CD14-positive monocyte (primary cell): ENCODE measurements at regions not wholly inside any gene's neighbourhood (a gene's known extent, or its start where the extent isn't known, plus 50 kb on each side); places are given as distances from the start of the nearest gene placed in this dataset.

Experiments used
- DNase-seq, 3 donors: peaks; one replicate each; pipeline ENCODE4 v3.0.0-alpha.2; 2011 to 2022
- H2AFZ ChIP-seq: 2 replicates; pipeline ENCODE4 v1.6.0; 2012; ENCODE audit warnings: mild to moderate bottlenecking, low read depth, low read length, inconsistent platforms; ENCODE audit not compliant: insufficient read depth, poor library complexity, severe bottlenecking
- H3K27ac ChIP-seq, 2 donors: 1 replicate in 1 of 2; 2 replicates in 1 of 2; pipeline ENCODE4 v1.5.1; 2012 to 2013; ENCODE audit warnings: low read length in 2 of 2, control low read depth in 1 of 2, inconsistent platforms in 1 of 2, low read depth in 1 of 2, mild to moderate bottlenecking in 1 of 2
- H3K27me3 ChIP-seq, 2 donors: one replicate each; pipeline versions ENCODE4 v1.6.0 to v1.6.1; 2011 to 2013; ENCODE audit warnings: low read length in 2 of 2; ENCODE audit not compliant: control insufficient read depth in 2 of 2, insufficient read depth in 2 of 2
- H3K36me3 ChIP-seq, 2 donors: replicated peaks in 1 of 2; 1 replicate in 1 of 2; 2 replicates in 1 of 2; pipeline versions ENCODE4 v1.5.1 to v1.6.1; 2012 to 2013; ENCODE audit warnings: low read length in 2 of 2, control low read depth in 1 of 2, inconsistent platforms in 1 of 2, mild to moderate bottlenecking in 1 of 2; ENCODE audit not compliant: insufficient read depth in 2 of 2, control insufficient read depth in 1 of 2
- H3K4me1 ChIP-seq, 2 donors: 1 replicate in 1 of 2; 2 replicates in 1 of 2; pipeline versions ENCODE4 v1.5.1 to v1.6.1; 2012 to 2013; ENCODE audit warnings: low read length in 2 of 2, control low read depth in 1 of 2, inconsistent platforms in 1 of 2, mild to moderate bottlenecking in 1 of 2, moderate library complexity in 1 of 2; ENCODE audit not compliant: insufficient read depth in 2 of 2, control insufficient read depth in 1 of 2
- H3K4me2 ChIP-seq: replicated peaks from 2 replicates; pipeline ENCODE3; 2012; ENCODE audit warnings: low read length, moderate library complexity, mild to moderate bottlenecking; ENCODE audit not compliant: poor library complexity, severe bottlenecking; ENCODE audit errors: extremely low read depth
- H3K4me3 ChIP-seq, 3 experiments: fragments of 200-600 bp in 1 of 3; sonication (generic) in 1 of 3; replicated peaks in 1 of 3; 1 replicate in 2 of 3; 2 replicates in 1 of 3; pipeline ENCODE4 v1.5.1; 2011 to 2013; ENCODE audit warnings: low read length in 3 of 3, mild to moderate bottlenecking in 3 of 3, control low read depth in 2 of 3, low read depth in 2 of 3, inconsistent platforms in 1 of 3, moderate library complexity in 1 of 3
- H3K79me2 ChIP-seq: 2 replicates; pipeline ENCODE4 v1.6.0; 2012; ENCODE audit warnings: mild to moderate bottlenecking, control low read depth, inconsistent platforms, low read length, moderate library complexity; ENCODE audit not compliant: insufficient read depth
- H3K9ac ChIP-seq: 2 replicates; pipeline ENCODE4 v1.6.0; 2017; ENCODE audit warnings: low read length, mild to moderate bottlenecking; ENCODE audit not compliant: insufficient read depth, poor library complexity, severe bottlenecking
- H3K9me3 ChIP-seq, 2 donors: replicated peaks in 1 of 2; 1 replicate in 1 of 2; 2 replicates in 1 of 2; pipeline versions ENCODE4 v1.5.1 to v1.6.1; 2012 to 2013; ENCODE audit warnings: low read length in 2 of 2, control low read depth in 1 of 2; ENCODE audit not compliant: control insufficient read depth in 1 of 2, insufficient read depth in 1 of 2
- H4K20me1 ChIP-seq: 2 replicates; pipeline ENCODE4 v1.6.0; 2012; ENCODE audit warnings: mild to moderate bottlenecking, low read length, control low read depth, moderate library complexity; ENCODE audit not compliant: insufficient read depth
- H3K27ac Mint-ChIP-seq, 7 donors: one replicate each; pipeline ENCODE4 v1.8.0; 2020; ENCODE audit warnings: mild to moderate bottlenecking in 7 of 7, mixed read lengths in 7 of 7, moderate library complexity in 6 of 7, inconsistent platforms in 2 of 7
- H3K27me3 Mint-ChIP-seq, 3 donors: one replicate each; pipeline ENCODE4 v1.8.0; 2021 to 2022; ENCODE audit warnings: low read depth in 3 of 3, mild to moderate bottlenecking in 3 of 3, mixed read lengths in 3 of 3, moderate library complexity in 3 of 3, inconsistent platforms in 1 of 3
- H3K36me3 Mint-ChIP-seq, 2 donors: one replicate each; pipeline ENCODE4 v1.8.0; 2020; ENCODE audit warnings: mixed read lengths in 2 of 2, inconsistent platforms in 1 of 2, mild to moderate bottlenecking in 1 of 2
- H3K4me1 Mint-ChIP-seq: one replicate; pipeline ENCODE4 v1.8.0; 2020; ENCODE audit warnings: mild to moderate bottlenecking, mixed read lengths
- H3K4me3 Mint-ChIP-seq, 2 donors: one replicate each; pipeline ENCODE4 v1.8.0; 2020; ENCODE audit warnings: mild to moderate bottlenecking in 2 of 2, mixed read lengths in 2 of 2, moderate library complexity in 1 of 2
- H3K9me3 Mint-ChIP-seq, 7 donors: one replicate each; pipeline ENCODE4 v1.8.0; 2020 to 2022; ENCODE audit warnings: mixed read lengths in 7 of 7, mild to moderate bottlenecking in 6 of 7, moderate library complexity in 6 of 7, inconsistent platforms in 2 of 7
- WGBS: methylation state at CpG from one replicate; pipeline ENCODE4 v1.1.5; 2013; ENCODE audit warnings: missing lambda C conversion rate; ENCODE audit not compliant: insufficient coverage; 5-methylcytosine and 5-hydroxymethylcytosine counted together
- intact Hi-C, 2 donors: fragments of 100-400 bp; cut with micrococcal nuclease; formaldehyde crosslinking; loops; one replicate each; pipeline versions ENCODE4 v1.15.0 to v1.15.1; 2023
- TF ChIP-seq, protein P1 (sequence below): fragments of 200-600 bp; IDR thresholded peaks from one replicate; pipeline ENCODE4 v1.8.0; 2022; ENCODE audit warnings: antibody characterized with exemption, mild to moderate bottlenecking

- Histone ChIP-seq H3K27me3 (no peaks in the 10 kb centered on the region), H4K20me1 (no peaks in the 10 kb centered on the region), H2AFZ (no peak overlapping the region), H3K4me3 (no peak overlapping the region), H3K36me3 (no peaks in the 10 kb centered on the region), H3K9ac (no peak overlapping the region), H3K9me3 (peaks cover 0 to 12% of the 10 kb centered on the region in 2 donors), H3K4me1 (no peaks in the 10 kb centered on the region), H3K4me2 (no peak overlapping the region), H3K27ac (no peak overlapping the region), H3K79me2 (no peaks in the 10 kb centered on the region)
- Mint-ChIP-seq H3K27me3 (peaks cover 3 to 5% (median 4%) of the 10 kb centered on the region in 3 donors), H3K9me3 (peaks cover 3 to 16% (median 9%) of the 10 kb centered on the region in 7 donors), H3K36me3 (no peaks in the 10 kb centered on the region), H3K4me3 (no peak overlapping the region), H3K4me1 (peaks cover 1% of the 10 kb centered on the region), H3K27ac (peak overlapping the region in 1 of 7 donors; percentile 1)
- intact Hi-C loops = no loop called here
- 20% methylated on average over 5 of the region's 8 CpGs for WGBS
- no peak for DNase-seq
- TF ChIP-seq, protein P1, sequence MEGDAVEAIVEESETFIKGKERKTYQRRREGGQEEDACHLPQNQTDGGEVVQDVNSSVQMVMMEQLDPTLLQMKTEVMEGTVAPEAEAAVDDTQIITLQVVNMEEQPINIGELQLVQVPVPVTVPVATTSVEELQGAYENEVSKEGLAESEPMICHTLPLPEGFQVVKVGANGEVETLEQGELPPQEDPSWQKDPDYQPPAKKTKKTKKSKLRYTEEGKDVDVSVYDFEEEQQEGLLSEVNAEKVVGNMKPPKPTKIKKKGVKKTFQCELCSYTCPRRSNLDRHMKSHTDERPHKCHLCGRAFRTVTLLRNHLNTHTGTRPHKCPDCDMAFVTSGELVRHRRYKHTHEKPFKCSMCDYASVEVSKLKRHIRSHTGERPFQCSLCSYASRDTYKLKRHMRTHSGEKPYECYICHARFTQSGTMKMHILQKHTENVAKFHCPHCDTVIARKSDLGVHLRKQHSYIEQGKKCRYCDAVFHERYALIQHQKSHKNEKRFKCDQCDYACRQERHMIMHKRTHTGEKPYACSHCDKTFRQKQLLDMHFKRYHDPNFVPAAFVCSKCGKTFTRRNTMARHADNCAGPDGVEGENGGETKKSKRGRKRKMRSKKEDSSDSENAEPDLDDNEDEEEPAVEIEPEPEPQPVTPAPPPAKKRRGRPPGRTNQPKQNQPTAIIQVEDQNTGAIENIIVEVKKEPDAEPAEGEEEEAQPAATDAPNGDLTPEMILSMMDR = peak; percentile 56
These were observed 63.6 kb upstream of the SLC28A3 start for GRCh38 chr9:84404095-84404686.

DNA sequence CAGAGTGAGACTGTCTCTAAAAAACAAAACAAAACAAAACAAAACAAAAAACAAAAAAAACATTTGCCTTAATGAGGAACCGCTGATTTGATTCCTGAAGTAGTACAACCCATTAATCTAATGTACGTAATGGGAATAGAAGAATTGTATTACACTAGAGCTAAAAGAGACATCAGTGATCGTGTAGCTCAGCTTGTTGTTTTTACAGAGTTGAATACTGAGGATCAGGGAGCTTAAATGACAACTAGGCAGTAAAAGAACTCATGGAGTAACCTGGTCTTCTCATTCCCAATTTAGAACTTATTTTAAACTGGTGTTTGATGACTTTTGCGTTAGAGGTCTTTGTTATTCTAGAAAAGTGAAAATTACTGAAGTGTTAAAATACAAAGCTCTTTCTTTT, 65.1 kb upstream of the SLC28A3 start:
- H3K9ac ChIP-seq = no peak overlapping the region
- no peak overlapping the region for H3K27ac ChIP-seq
- Mint-ChIP-seq H3K4me1 (peaks cover 1% of the 10 kb centered on the region), H3K27ac (no peak overlapping the region), H3K4me3 (no peak overlapping the region), H3K27me3 (peaks cover 3 to 6% (median 4%) of the 10 kb centered on the region in 3 donors), H3K9me3 (peaks cover 2 to 12% (median 7%) of the 10 kb centered on the region in 7 donors), H3K36me3 (no peaks in the 10 kb centered on the region)
- no peak overlapping the region for H3K4me2 ChIP-seq
- no peak overlapping the region for H2AFZ ChIP-seq
- peaks cover 0 to 9% of the 10 kb centered on the region in 2 donors for H3K9me3 ChIP-seq
- no peaks in the 10 kb centered on the region for H3K4me1 ChIP-seq
- no peaks in the 10 kb centered on the region for H4K20me1 ChIP-seq
- no peak for DNase-seq
- no peak overlapping the region for H3K4me3 ChIP-seq
- no peaks in the 10 kb centered on the region for H3K27me3 ChIP-seq
- TF ChIP-seq, protein P1 = no peak
- no peaks in the 10 kb centered on the region for H3K36me3 ChIP-seq
- intact Hi-C loops = no loop called here
- WGBS = no CpG with 5 or more reads among the region's 4 CpGs
- H3K79me2 ChIP-seq = no peaks in the 10 kb centered on the region
